Activated CD8-positive, alpha-beta T cell treated with anti-CD3 and anti-CD28 coated beads for 36 hours (primary cell): ENCODE measurements at regions not wholly inside any gene's neighbourhood (a gene's known extent, or its start where the extent isn't known, plus 50 kb on each side); places are given as distances from the start of the nearest gene placed in this dataset.

Experiments
- ATAC-seq: fragments of 200-7000 bp; cut with Tn5 transposase; one replicate; pipeline ENCODE4 v1.10.0; 2021; ENCODE audit warnings: mild to moderate bottlenecking, moderate library complexity
- CTCF ChIA-PET: fragments of 350-600 bp; sonication (Branson Sonifier 250); formaldehyde crosslinking; loops from one replicate; lab custom pipeline; 2021; ENCODE audit warnings: antibody characterized with exemption; lab: Charles Lee
- POLR2A ChIA-PET: fragments of 350-600 bp; sonication (Branson Sonifier 250); formaldehyde crosslinking; loops from one replicate; lab custom pipeline; 2021; ENCODE audit warnings: antibody characterized with exemption; lab: Charles Lee
- DNase-seq: peaks from one replicate; pipeline ENCODE4 v3.0.0-alpha.2; 2020
- H3K27ac Mint-ChIP-seq: one replicate; pipeline ENCODE4 v1.8.0; 2021; ENCODE audit warnings: mild to moderate bottlenecking, mixed read lengths
- H3K27me3 Mint-ChIP-seq: one replicate; pipeline ENCODE4 v1.8.0; 2021; ENCODE audit warnings: mixed read lengths
- H3K36me3 Mint-ChIP-seq: one replicate; pipeline ENCODE4 v1.8.0; 2021; ENCODE audit warnings: low read depth, mixed read lengths
- H3K4me1 Mint-ChIP-seq: one replicate; pipeline ENCODE4 v1.8.0; 2021; ENCODE audit warnings: low read depth, mixed read lengths
- H3K4me3 Mint-ChIP-seq: one replicate; pipeline ENCODE4 v1.8.0; 2021; ENCODE audit warnings: mild to moderate bottlenecking, moderate library complexity, mixed read lengths
- H3K9me3 Mint-ChIP-seq: one replicate; pipeline ENCODE4 v1.8.0; 2021; ENCODE audit warnings: mixed read lengths
- intact Hi-C: fragments of 100-400 bp; cut with micrococcal nuclease; formaldehyde crosslinking; loops from one replicate; pipeline ENCODE4 v1.10.0; 2022
- TF ChIP-seq, protein P1 (sequence below): fragments of 200-600 bp; IDR thresholded peaks from one replicate; pipeline ENCODE4 v1.8.0; 2022; ENCODE audit warnings: antibody characterized with exemption, mild to moderate bottlenecking

DNA sequence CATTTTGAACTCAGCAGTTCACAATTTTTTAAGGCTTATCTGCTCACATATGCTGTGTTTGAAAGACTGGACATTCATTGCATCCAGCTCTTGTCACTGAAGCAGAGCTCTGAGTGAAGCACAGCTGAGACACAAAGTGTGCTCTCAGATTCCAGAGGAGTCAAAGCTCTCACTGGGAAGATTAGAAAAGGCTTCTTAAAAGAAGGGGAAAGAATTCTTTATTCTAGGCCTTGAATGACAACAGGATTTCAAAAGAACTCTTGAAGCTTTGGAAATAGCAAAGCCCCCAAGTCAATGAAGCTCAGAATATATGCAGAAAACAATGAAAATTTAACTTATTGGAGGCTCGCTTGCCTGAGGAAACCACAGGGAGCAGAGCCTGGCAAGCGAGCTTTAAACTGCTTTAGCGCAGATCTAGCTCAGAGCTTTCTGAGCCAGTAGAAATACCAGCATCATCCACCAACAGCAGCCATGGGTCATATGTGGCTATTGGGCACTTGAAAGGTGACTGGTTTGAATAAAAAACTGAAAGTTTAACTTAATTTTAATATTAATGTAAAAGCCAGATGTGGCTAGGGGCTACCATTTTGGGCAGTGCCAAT, 369.7 kb downstream of the OSR1 start:
- intact Hi-C loops = no loop called here
- H3K27ac Mint-ChIP-seq = no peak overlapping the region
- ATAC-seq = no peak
- no peak for DNase-seq
- ChIA-PET CTCF (interaction anchor here (0.9 kb wide), 1 partner anchor 15 kb away, joined by 3 read pairs; no protein-coding TSS in a partner anchor), POLR2A (no interaction called here)
- no peaks in the 10 kb centered on the region for H3K27me3 Mint-ChIP-seq
- H3K4me1 Mint-ChIP-seq = no peaks in the 10 kb centered on the region
- TF ChIP-seq, protein P1, sequence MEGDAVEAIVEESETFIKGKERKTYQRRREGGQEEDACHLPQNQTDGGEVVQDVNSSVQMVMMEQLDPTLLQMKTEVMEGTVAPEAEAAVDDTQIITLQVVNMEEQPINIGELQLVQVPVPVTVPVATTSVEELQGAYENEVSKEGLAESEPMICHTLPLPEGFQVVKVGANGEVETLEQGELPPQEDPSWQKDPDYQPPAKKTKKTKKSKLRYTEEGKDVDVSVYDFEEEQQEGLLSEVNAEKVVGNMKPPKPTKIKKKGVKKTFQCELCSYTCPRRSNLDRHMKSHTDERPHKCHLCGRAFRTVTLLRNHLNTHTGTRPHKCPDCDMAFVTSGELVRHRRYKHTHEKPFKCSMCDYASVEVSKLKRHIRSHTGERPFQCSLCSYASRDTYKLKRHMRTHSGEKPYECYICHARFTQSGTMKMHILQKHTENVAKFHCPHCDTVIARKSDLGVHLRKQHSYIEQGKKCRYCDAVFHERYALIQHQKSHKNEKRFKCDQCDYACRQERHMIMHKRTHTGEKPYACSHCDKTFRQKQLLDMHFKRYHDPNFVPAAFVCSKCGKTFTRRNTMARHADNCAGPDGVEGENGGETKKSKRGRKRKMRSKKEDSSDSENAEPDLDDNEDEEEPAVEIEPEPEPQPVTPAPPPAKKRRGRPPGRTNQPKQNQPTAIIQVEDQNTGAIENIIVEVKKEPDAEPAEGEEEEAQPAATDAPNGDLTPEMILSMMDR = no peak
- no peaks in the 10 kb centered on the region for H3K36me3 Mint-ChIP-seq
- no peaks in the 10 kb centered on the region for H3K9me3 Mint-ChIP-seq
- H3K4me3 Mint-ChIP-seq = no peak overlapping the region

DNA sequence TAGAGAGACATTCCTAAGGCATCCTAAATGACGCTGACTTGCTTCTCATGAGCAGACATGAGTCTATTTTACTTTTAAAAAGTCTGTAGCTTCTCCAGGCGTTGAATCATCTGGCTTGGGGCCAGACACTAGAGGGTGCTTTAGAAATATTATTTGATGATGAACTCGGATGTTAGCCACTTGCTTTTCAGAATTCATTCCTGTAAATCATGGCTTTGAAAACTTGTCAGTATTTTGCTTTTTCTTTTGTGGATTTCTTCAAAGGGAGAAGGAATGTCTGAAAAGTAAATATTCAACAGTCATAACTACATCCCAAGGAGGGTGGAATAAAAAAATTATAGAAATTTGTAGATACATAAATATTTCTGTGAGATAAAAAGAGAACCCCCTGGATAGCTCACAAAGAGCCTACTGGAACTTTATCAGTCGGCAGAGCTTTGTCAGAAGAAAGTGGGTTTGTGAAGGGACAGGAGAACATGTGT, 370.8 kb downstream of the OSR1 start:
- H3K4me1 Mint-ChIP-seq = no peaks in the 10 kb centered on the region
- H3K27ac Mint-ChIP-seq = no peak overlapping the region
- ChIA-PET CTCF (no interaction called here), POLR2A (no interaction called here)
- H3K36me3 Mint-ChIP-seq = no peaks in the 10 kb centered on the region
- TF ChIP-seq, protein P1 = no peak
- DNase-seq = no peak
- intact Hi-C loops = no loop called here
- H3K27me3 Mint-ChIP-seq = no peaks in the 10 kb centered on the region
- no peaks in the 10 kb centered on the region for H3K9me3 Mint-ChIP-seq
- H3K4me3 Mint-ChIP-seq = no peak overlapping the region
- no peak for ATAC-seq

DNA sequence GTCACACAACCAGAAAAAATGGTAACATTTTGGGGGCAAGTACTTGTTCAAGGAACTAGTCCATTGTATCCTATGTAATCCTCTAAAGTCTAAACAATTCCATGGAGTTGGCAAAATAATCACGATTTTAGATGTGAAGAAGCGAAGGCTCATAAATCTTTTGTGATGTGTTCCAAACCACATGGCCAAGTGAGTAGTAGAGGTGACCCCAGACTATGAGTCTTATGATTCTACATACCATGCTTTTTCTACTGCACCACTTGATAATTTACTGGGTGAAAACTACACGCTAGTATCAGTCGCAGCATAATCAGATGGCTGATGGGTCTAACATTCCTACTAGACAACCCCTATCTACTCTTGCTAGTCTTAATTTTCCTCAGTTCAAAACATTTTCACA, 371.4 kb downstream of the OSR1 start:
- intact Hi-C loops = no loop called here
- Mint-ChIP-seq H3K27ac (no peak overlapping the region), H3K36me3 (no peaks in the 10 kb centered on the region), H3K4me1 (no peaks in the 10 kb centered on the region), H3K9me3 (no peaks in the 10 kb centered on the region), H3K27me3 (no peaks in the 10 kb centered on the region), H3K4me3 (no peak overlapping the region)
- POLR2A ChIA-PET = no interaction called here
- no peak for DNase-seq
- CTCF ChIA-PET = no interaction called here
- TF ChIP-seq, protein P1 = no peak
- no peak for ATAC-seq

DNA sequence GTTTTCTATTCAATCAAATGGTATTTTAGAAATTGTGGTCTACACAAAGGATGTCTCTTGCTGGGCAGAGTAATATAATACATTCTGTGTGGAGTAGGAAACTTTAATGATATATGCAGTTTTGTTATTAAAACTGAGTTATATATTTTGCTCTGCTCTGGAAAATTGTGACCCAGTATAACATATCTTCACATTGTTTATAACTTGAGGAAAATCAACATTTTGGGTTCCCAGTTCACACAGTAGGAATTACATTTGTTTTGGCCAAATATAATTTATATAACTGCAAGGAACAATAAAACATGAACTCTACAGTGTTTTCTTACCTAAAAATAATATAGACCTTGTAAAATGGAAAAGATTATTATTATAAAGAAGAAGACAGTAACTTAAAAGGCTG, 372.4 kb downstream of the OSR1 start:
- DNase-seq = no peak
- intact Hi-C loops = no loop called here
- ChIA-PET POLR2A (no interaction called here), CTCF (no interaction called here)
- Mint-ChIP-seq H3K27ac (no peak overlapping the region), H3K27me3 (no peaks in the 10 kb centered on the region), H3K4me3 (no peak overlapping the region), H3K9me3 (no peaks in the 10 kb centered on the region), H3K36me3 (no peaks in the 10 kb centered on the region), H3K4me1 (no peaks in the 10 kb centered on the region)
- ATAC-seq = no peak
- TF ChIP-seq, protein P1 = no peak

DNA sequence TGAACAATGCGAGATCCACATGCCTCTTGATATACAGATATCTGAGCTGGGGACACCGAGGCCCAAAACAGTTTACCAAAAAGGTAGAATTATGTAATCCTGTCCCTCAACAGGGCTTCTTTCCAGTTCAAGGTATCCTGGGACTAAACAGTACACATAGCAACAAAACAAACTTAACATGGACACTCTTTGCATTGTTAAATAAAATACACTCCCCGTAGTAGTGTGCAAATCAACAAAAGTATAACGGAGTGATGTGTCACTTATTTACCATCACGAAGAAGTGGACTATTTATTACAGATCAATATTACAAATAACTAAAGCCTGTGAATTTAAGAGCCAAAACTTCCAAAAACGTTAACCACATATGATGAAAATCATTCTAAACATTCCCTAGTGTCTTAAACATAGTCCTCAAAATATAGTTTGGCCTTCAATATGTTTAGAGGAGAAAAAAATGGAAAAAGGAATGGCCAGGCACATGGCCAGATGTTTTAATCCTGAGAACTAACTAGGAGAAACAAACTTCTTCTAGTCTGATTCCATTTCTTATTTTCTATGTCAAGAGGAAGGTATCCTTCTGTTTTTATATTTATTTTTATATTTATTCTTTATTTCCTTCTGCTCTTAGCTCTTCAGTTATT, 377.5 kb downstream of the OSR1 start:
- H3K9me3 Mint-ChIP-seq = no peaks in the 10 kb centered on the region
- ChIA-PET CTCF (no interaction called here), POLR2A (no interaction called here)

More for the DNA sequence above, 377.5 kb downstream of the OSR1 start:
- H3K4me1 Mint-ChIP-seq = no peaks in the 10 kb centered on the region
- ATAC-seq (no peak), DNase-seq (no peak)
- H3K36me3 Mint-ChIP-seq = no peaks in the 10 kb centered on the region
- no peak overlapping the region for H3K27ac Mint-ChIP-seq
- intact Hi-C loops = no loop called here
- no peaks in the 10 kb centered on the region for H3K27me3 Mint-ChIP-seq
- no peak overlapping the region for H3K4me3 Mint-ChIP-seq
- TF ChIP-seq, protein P1 = no peak
